Neural crest cell (in vitro differentiated cells): ENCODE measurements at regions not wholly inside any gene's neighbourhood (a gene's known extent, or its start where the extent isn't known, plus 50 kb on each side); places are given as distances from the start of the nearest gene placed in this dataset.

Source experiments
- DNase-seq: peaks from one replicate; pipeline ENCODE4 v3.0.0; 2021; ENCODE audit warnings: low read depth, mixed read lengths, low spot score
- H3K27ac Mint-ChIP-seq: one replicate; pipeline ENCODE4 v1.8.0; 2021; ENCODE audit warnings: mild to moderate bottlenecking, mixed read lengths; ENCODE audit not compliant: unreplicated experiment
- H3K27me3 Mint-ChIP-seq: 2 replicates; pipeline ENCODE4 v1.8.0; 2021; ENCODE audit warnings: low read depth, mild to moderate bottlenecking, mixed read lengths
- H3K36me3 Mint-ChIP-seq: 2 replicates; pipeline ENCODE4 v1.8.0; 2021; ENCODE audit warnings: low read depth, mild to moderate bottlenecking, mixed read lengths
- H3K4me1 Mint-ChIP-seq: 2 replicates; pipeline ENCODE4 v1.8.0; 2021; ENCODE audit warnings: mixed read lengths
- H3K4me3 Mint-ChIP-seq: one replicate; pipeline ENCODE4 v1.8.0; 2021; ENCODE audit warnings: mild to moderate bottlenecking, mixed read lengths
- H3K9me3 Mint-ChIP-seq: 2 replicates; pipeline ENCODE4 v1.8.0; 2021; ENCODE audit warnings: mixed read lengths
- CTCF ChIP-seq: fragments of 200-600 bp; sonication (generic); conservative IDR thresholded peaks from 2 replicates; pipeline ENCODE4 v1.5.0; 2021; ENCODE audit warnings: antibody characterized with exemption, mild to moderate bottlenecking

- Mint-ChIP-seq H3K36me3 (peaks cover 3% of the 10 kb centered on the region), H3K4me1 (peaks cover 7% of the 10 kb centered on the region), H3K27me3 (no peaks in the 10 kb centered on the region), H3K27ac (no peak overlapping the region), H3K9me3 (peaks cover 3% of the 10 kb centered on the region), H3K4me3 (no peak overlapping the region)
- TF ChIP-seq CTCF = no peak
- DNase-seq = no peak
These were observed 1442.2 kb upstream of the ALCAM start for GRCh38 chr3:103924544-103924943.

- H3K27ac Mint-ChIP-seq = no peak overlapping the region
- DNase-seq = no peak
These were observed 1439.8 kb upstream of the ALCAM start for GRCh38 chr3:103926936-103927335.

GRCh38 chr3:103927896-103928295 is 1438.8 kb upstream of the ALCAM start:
- Mint-ChIP-seq H3K27me3 (no peaks in the 10 kb centered on the region), H3K36me3 (peaks cover 3% of the 10 kb centered on the region), H3K4me3 (no peak overlapping the region), H3K4me1 (peaks cover 7% of the 10 kb centered on the region), H3K9me3 (peaks cover 6% of the 10 kb centered on the region), H3K27ac (no peak overlapping the region)
- DNase-seq = no peak
- no peak for TF ChIP-seq CTCF

More at GRCh38 chr3:103926936-103927335, 1439.8 kb upstream of the ALCAM start:
- Mint-ChIP-seq H3K4me1 (peaks cover 7% of the 10 kb centered on the region), H3K27me3 (no peaks in the 10 kb centered on the region), H3K4me3 (no peak overlapping the region), H3K36me3 (peaks cover 3% of the 10 kb centered on the region), H3K9me3 (peaks cover 3% of the 10 kb centered on the region)
- TF ChIP-seq CTCF = no peak

GRCh38 chr3:103937094-103937493 is 1429.6 kb upstream of the ALCAM start:
- no peak for DNase-seq
- no peaks in the 10 kb centered on the region for H3K27me3 Mint-ChIP-seq
- H3K27ac Mint-ChIP-seq = no peak overlapping the region
- peaks cover 2% of the 10 kb centered on the region for H3K9me3 Mint-ChIP-seq
- H3K4me1 Mint-ChIP-seq = no peaks in the 10 kb centered on the region
- H3K36me3 Mint-ChIP-seq = no peaks in the 10 kb centered on the region
- H3K4me3 Mint-ChIP-seq = no peak overlapping the region
- no peak for TF ChIP-seq CTCF

- Mint-ChIP-seq H3K9me3 (no peaks in the 10 kb centered on the region), H3K36me3 (no peaks in the 10 kb centered on the region), H3K27ac (no peak overlapping the region), H3K27me3 (no peaks in the 10 kb centered on the region), H3K4me3 (no peak overlapping the region), H3K4me1 (no peaks in the 10 kb centered on the region)
- no peak for TF ChIP-seq CTCF
- DNase-seq = no peak
These were observed 1419.6 kb upstream of the ALCAM start for GRCh38 chr3:103947062-103947461.

GRCh38 chr3:103949693-103950092 is 1417.0 kb upstream of the ALCAM start:
- no peaks in the 10 kb centered on the region for H3K27me3 Mint-ChIP-seq
- H3K36me3 Mint-ChIP-seq = no peaks in the 10 kb centered on the region
- H3K27ac Mint-ChIP-seq = no peak overlapping the region
- no peaks in the 10 kb centered on the region for H3K4me1 Mint-ChIP-seq
- no peak for TF ChIP-seq CTCF
- H3K9me3 Mint-ChIP-seq = no peaks in the 10 kb centered on the region
- no peak overlapping the region for H3K4me3 Mint-ChIP-seq
- no peak for DNase-seq
